ENCODE measurements at regions not wholly inside any gene's neighbourhood (a gene's known extent, or its start where the extent isn't known, plus 50 kb on each side); places are given as distances from the start of the nearest gene placed in this dataset.

DNA sequence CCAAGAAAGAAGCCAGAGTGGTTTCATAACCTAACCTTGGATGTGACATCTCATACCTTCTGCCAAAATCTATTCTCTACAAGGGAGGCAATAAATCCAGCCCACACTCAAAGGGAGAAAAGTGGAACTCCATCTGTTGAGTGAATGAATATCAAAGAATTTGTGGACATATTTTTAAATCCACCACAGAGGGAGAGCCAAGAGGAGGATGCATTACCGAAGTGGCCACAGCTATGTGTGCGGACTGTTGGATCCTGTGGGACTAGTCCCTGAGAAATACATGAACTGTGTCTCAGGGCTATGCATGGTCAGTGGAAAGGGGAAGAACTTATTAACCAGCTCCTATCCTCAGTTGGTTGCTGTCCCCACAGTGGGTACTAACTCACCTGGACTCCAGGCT is 273.9 kb downstream of the NUAK1 start:
- DNase-seq (ENCODE audit: low read depth) = no peak
- TF ChIP-seq CTCF (IDR thresholded peaks at IDR 0.05; ENCODE audit: low read depth, low read length, missing control alignments) = no peak
- no peak overlapping the region for H3K4me3 ChIP-seq (ENCODE audit: low read depth, low read length)
- in situ Hi-C loops (cut with HindIII; ENCODE audit: low sequenced_read_pairs) = no loop called here

DNA sequence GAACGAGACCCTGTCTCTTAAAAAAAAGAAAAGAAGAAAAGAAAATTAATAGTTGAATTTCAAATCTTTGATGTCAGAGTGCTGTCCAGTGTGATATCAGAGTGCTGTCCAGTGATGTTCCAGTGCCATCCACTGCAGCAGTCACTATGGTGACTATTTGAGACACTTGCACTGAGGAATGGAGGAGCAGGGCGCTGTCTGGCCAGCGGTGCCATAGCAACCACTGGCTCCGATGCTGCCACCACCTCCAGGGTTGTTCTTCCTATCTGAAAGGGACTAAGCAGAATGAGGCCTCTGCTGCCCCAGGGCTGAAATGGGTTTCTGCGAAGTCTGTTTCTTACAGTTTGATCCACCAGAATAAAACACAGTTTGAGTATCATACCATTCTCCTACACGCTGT is 272.9 kb downstream of the NUAK1 start:
- TF ChIP-seq CTCF (IDR thresholded peaks at IDR 0.05; ENCODE audit: low read depth, low read length, missing control alignments) = no peak
- DNase-seq (ENCODE audit: low read depth) = no peak
- H3K4me3 ChIP-seq (ENCODE audit: low read depth, low read length) = no peak overlapping the region
- in situ Hi-C loops (cut with HindIII; ENCODE audit: low sequenced_read_pairs) = no loop called here

DNA sequence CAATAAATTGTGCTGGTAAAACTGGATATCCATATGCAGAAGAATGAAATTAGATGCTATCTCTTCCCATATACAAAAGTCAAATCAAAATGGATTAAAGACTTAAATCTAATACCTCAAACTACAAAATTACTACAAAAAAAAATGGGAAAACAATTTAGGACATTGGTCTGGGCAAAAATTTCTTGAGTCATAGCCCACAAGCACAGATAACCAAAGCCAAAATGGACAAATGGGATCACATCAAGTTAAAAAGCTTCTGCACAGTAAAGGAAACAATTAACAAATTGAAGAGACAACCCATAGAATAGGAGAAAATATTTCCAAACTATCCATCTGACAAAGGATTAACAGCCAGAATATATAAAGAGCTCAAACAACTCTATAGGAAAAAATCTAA is 264.6 kb downstream of the NUAK1 start:
- in situ Hi-C loops (cut with HindIII; ENCODE audit: low sequenced_read_pairs) = no loop called here
- no peak for DNase-seq (ENCODE audit: low read depth)
- TF ChIP-seq CTCF (IDR thresholded peaks at IDR 0.05; ENCODE audit: low read depth, low read length, missing control alignments) = no peak
- H3K4me3 ChIP-seq (ENCODE audit: low read depth, low read length) = no peak overlapping the region

DNA sequence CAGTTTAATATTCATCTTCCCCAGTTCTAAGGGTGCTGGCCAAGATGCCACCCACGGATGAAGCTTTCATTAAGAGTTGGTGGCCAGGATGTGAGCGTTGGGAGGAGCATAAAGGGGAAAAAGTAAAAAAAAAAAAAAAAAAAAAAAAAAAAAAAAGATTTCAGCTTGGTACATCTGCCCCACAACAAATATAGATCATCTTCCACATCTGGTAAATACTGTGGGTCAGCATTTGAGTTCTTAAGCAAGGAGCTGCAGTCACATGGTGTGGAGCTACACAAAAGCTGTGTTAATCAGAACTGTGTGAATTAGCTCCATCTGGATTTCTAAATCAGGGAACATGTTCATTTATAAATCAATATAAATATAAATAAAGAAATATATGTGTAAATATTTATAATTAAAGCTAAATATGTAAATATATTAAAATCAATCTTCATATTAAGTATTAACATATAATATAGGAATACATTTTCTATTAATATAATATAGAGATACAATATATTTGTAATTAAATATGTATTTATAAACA is 262.3 kb downstream of the NUAK1 start:
- TF ChIP-seq CTCF (IDR thresholded peaks at IDR 0.05; ENCODE audit: low read depth, low read length, missing control alignments) = no peak
- in situ Hi-C loops (cut with HindIII; ENCODE audit: low sequenced_read_pairs) = no loop called here
- H3K4me3 ChIP-seq (ENCODE audit: low read depth, low read length) = no peak overlapping the region
- no peak for DNase-seq (ENCODE audit: low read depth)

GRCh38 chr12:105878964-105879363 is 259.8 kb downstream of the NUAK1 start:
- no peak overlapping the region for H3K4me3 ChIP-seq (ENCODE audit: low read depth, low read length)
- in situ Hi-C loops (cut with HindIII; ENCODE audit: low sequenced_read_pairs) = no loop called here
- no peak for DNase-seq (ENCODE audit: low read depth)
- TF ChIP-seq CTCF (IDR thresholded peaks at IDR 0.05; ENCODE audit: low read depth, low read length, missing control alignments) = no peak

DNA sequence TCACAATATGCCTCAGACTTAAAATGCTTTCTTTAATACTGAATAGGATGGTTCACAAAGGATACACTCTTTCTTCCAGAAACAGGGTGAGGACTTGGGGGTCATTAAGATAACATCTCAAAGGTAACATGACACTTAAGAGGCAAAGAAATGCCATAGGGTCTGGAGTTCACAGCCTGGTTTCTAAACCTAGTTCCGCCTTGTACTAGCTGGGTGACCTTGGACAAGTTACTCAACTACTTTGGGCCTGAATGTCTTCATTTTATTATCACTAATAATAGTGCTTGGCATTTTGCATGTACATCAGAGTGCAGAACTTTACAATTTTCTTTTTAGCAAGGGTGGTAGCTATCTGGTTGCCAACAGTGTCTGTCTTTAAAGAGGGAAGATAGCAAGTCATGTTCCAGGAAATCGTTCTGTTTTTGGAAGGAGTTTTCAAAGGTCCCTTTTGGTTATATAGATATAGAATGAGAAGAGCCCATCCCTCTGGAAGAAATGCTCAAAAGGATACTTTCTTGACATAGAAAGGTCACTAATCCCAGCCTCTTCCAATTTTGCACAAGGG is 257.8 kb downstream of the NUAK1 start:
- H3K4me3 ChIP-seq (ENCODE audit: low read depth, low read length) = no peak overlapping the region
- in situ Hi-C loops (cut with HindIII; ENCODE audit: low sequenced_read_pairs) = no loop called here
- no peak for DNase-seq (ENCODE audit: low read depth)
- TF ChIP-seq CTCF (IDR thresholded peaks at IDR 0.05; ENCODE audit: low read depth, low read length, missing control alignments) = no peak
